ENCODE measurements at regions not wholly inside any gene's neighbourhood (a gene's known extent, or its start where the extent isn't known, plus 50 kb on each side); places are given as distances from the start of the nearest gene placed in this dataset.

DNA sequence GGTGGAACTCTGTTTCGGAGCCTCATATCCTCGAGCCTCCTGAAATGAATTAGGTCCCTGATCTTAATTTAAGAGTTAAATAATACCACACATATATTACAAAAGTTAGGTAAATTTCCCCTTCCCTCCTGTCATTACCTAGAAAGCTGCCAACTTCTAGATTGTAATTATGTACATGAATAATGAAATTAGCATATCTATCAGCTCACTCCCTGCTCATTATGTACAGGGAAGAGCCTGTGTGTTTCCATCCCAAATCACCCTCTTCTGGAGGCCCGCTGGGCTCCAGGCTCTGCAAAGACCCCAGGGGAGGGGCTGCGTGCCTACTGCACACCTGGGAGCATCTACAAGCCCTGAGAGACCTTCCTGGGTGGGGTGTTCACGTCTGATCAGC, 384.1 kb downstream of the MN1 start:
- Histone ChIP-seq H3K23me2 (ENCODE audit: insufficient read length, low read depth, low read length, poor library complexity, severe bottlenecking) (no peaks in the 10 kb centered on the region), H3K27me3 (ENCODE audit: insufficient read depth, low read length) (no peaks in the 10 kb centered on the region), H2BK15ac (ENCODE audit: low read depth, low read length) (no peak overlapping the region), H2BK20ac (ENCODE audit: low read depth, low read length, poor library complexity, severe bottlenecking) (no peak overlapping the region), H3K4me2 (ENCODE audit: insufficient read depth, insufficient read length, low read length) (no peak overlapping the region), H3K18ac (ENCODE audit: insufficient read length, low read depth, low read length) (no peak overlapping the region), H3K9ac (ENCODE audit: extremely low read depth, insufficient read length, low read length) (no peak overlapping the region), H3K9me3 (ENCODE audit: control insufficient read depth, low read depth, low read length) (no peaks in the 10 kb centered on the region), H3K4ac (ENCODE audit: low read depth, low read length) (no peak overlapping the region), H2AFZ (ENCODE audit: low read length) (no peak overlapping the region), H4K20me1 (ENCODE audit: control insufficient read depth, insufficient read depth, insufficient read length) (no peaks in the 10 kb centered on the region), H4K5ac (ENCODE audit: insufficient read length, low read depth, low read length) (no peak overlapping the region), H3K79me2 (ENCODE audit: insufficient read depth, low read length) (no peaks in the 10 kb centered on the region), H3K56ac (ENCODE audit: insufficient read length, low read depth, low read length) (no peak overlapping the region), H3K14ac (ENCODE audit: insufficient read depth, low read length) (no peak overlapping the region), H3K27ac (ENCODE audit: insufficient read length, low read depth, low read length) (no peak overlapping the region), H2BK120ac (ENCODE audit: low read depth, low read length, poor library complexity, severe bottlenecking) (no peak overlapping the region), H3K4me1 (ENCODE audit: insufficient read depth, low read length) (peaks cover 9% of the 10 kb centered on the region; the same call in 1 of the 2 replicates), H3K79me1 (ENCODE audit: insufficient read depth, low read depth, low read length, poor library complexity, severe bottlenecking) (no peaks in the 10 kb centered on the region), H2BK5ac (ENCODE audit: insufficient read length, low read length) (no peak overlapping the region), H3K23ac (ENCODE audit: insufficient read length, low read depth, low read length) (no peak overlapping the region), H3T11ph (ENCODE audit: low read length) (no peak overlapping the region), H4K91ac (ENCODE audit: insufficient read length, low read depth, low read length) (no peak overlapping the region), H2AK5ac (ENCODE audit: insufficient read length, low read length) (no peak overlapping the region), H2BK12ac (ENCODE audit: insufficient read length, low read depth, low read length) (no peak overlapping the region), H4K8ac (replicated peaks; ENCODE audit: insufficient read length, low read depth, low read length) (no peak overlapping the region)
- no peak overlapping the region for H3K4me3 Mint-ChIP-seq
- no peak for DNase-seq
- H3K36me3 Mint-ChIP-seq (ENCODE audit: insufficient read depth in 1 of 3, low read depth in 3 of 3) = no peaks in the 10 kb centered on the region
- TF ChIP-seq, protein P1, sequence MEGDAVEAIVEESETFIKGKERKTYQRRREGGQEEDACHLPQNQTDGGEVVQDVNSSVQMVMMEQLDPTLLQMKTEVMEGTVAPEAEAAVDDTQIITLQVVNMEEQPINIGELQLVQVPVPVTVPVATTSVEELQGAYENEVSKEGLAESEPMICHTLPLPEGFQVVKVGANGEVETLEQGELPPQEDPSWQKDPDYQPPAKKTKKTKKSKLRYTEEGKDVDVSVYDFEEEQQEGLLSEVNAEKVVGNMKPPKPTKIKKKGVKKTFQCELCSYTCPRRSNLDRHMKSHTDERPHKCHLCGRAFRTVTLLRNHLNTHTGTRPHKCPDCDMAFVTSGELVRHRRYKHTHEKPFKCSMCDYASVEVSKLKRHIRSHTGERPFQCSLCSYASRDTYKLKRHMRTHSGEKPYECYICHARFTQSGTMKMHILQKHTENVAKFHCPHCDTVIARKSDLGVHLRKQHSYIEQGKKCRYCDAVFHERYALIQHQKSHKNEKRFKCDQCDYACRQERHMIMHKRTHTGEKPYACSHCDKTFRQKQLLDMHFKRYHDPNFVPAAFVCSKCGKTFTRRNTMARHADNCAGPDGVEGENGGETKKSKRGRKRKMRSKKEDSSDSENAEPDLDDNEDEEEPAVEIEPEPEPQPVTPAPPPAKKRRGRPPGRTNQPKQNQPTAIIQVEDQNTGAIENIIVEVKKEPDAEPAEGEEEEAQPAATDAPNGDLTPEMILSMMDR (conservative IDR thresholded peaks at IDR 0.05) = no peak
- H3K27me3 Mint-ChIP-seq (ENCODE audit: low read depth) = peaks cover 2% of the 10 kb centered on the region
- no CpG with 5 or more reads among the region's 5 CpGs for WGBS (ENCODE audit: extremely low coverage, insufficient read length, low lambda C conversion rate)
- H3K4me1 Mint-ChIP-seq = peaks cover 42 to 60% of the 10 kb centered on the region in 2 experiments
- no peaks in the 10 kb centered on the region for H3K9me3 Mint-ChIP-seq
- H3K27ac Mint-ChIP-seq = peak overlapping the region in 2 of 3 experiments; percentile 81 to 83; a peak in 4 of 7 replicates
